ENCODE measurements at regions not wholly inside any gene's neighbourhood (a gene's known extent, or its start where the extent isn't known, plus 50 kb on each side); places are given as distances from the start of the nearest gene placed in this dataset.
"Not testable (repeated sequence)": the region's sequence is repeated elsewhere in the genome, so short reads cannot be mapped to it uniquely, and the experiment has no call there.

- not testable (repeated sequence) for TF ChIP-seq CTCF, POLR2A, EP300 (IDR thresholded peaks at IDR 0.05)
These were observed 189.2 kb upstream of the WSB1 start for GRCh38 chr17:27104605-27105221.

Measured in ovary (tissue), 3 donors.